GM06990 (cell line): ENCODE measurements at regions not wholly inside any gene's neighbourhood (a gene's known extent, or its start where the extent isn't known, plus 50 kb on each side); places are given as distances from the start of the nearest gene placed in this dataset.

ENCODE experiments used
- DNase-seq: peaks from one replicate; pipeline ENCODE4 v3.0.0-alpha.2; 2011; ENCODE audit not compliant: insufficient read length; ENCODE audit errors: extremely low read depth
- H3K27me3 ChIP-seq: replicated peaks from 2 replicates; pipeline ENCODE4 v1.6.0; 2011; ENCODE audit warnings: low read length; ENCODE audit not compliant: control insufficient read depth, insufficient read depth
- H3K36me3 ChIP-seq: 2 replicates; pipeline ENCODE4 v1.5.1; 2011; ENCODE audit warnings: low read length; ENCODE audit not compliant: control insufficient read depth, insufficient read depth
- H3K4me3 ChIP-seq: replicated peaks from 2 replicates; pipeline ENCODE4 v1.5.1; 2011; ENCODE audit warnings: low read depth, mild to moderate bottlenecking, control low read depth, low read length
- CTCF ChIP-seq: IDR thresholded peaks from 2 replicates; pipeline ENCODE4 v1.5.1; 2011; ENCODE audit warnings: low read length, control low read depth, mild to moderate bottlenecking, inconsistent platforms; ENCODE audit not compliant: insufficient read depth, poor library complexity, severe bottlenecking

GRCh38 chrX:122906726-122907125, 277.4 kb upstream of the GRIA3 start:
- Histone ChIP-seq H3K4me3 (no peak overlapping the region), H3K27me3 (no peaks in the 10 kb centered on the region), H3K36me3 (no peaks in the 10 kb centered on the region)
- no peak for DNase-seq
- TF ChIP-seq CTCF, result no peak

- no peak for TF ChIP-seq CTCF
- DNase-seq, result no peak
- Histone ChIP-seq H3K4me3 (no peak overlapping the region), H3K27me3 (no peaks in the 10 kb centered on the region), H3K36me3 (no peaks in the 10 kb centered on the region)
Measured at GRCh38 chrX:122907375-122907774, 276.7 kb upstream of the GRIA3 start.

- Histone ChIP-seq H3K36me3 (no peaks in the 10 kb centered on the region), H3K4me3 (no peak overlapping the region), H3K27me3 (no peaks in the 10 kb centered on the region)
- TF ChIP-seq CTCF, result no peak
- DNase-seq, result no peak
Measured at GRCh38 chrX:122910697-122911096, 273.4 kb upstream of the GRIA3 start.

GRCh38 chrX:122913134-122913533, 270.9 kb upstream of the GRIA3 start:
- DNase-seq, result no peak
- Histone ChIP-seq H3K27me3 (no peaks in the 10 kb centered on the region), H3K4me3 (no peak overlapping the region), H3K36me3 (no peaks in the 10 kb centered on the region)
- no peak for TF ChIP-seq CTCF

- H3K4me3 ChIP-seq, result no peak overlapping the region
- no peak for DNase-seq
- no peak for TF ChIP-seq CTCF
- H3K36me3 ChIP-seq, result no peaks in the 10 kb centered on the region
- H3K27me3 ChIP-seq, result no peaks in the 10 kb centered on the region
Measured at GRCh38 chrX:122913764-122914163, 270.3 kb upstream of the GRIA3 start.

- H3K36me3 ChIP-seq, result no peaks in the 10 kb centered on the region
- H3K27me3 ChIP-seq, result no peaks in the 10 kb centered on the region
- no peak overlapping the region for H3K4me3 ChIP-seq
- no peak for TF ChIP-seq CTCF
- DNase-seq, result no peak
Measured at GRCh38 chrX:122914256-122914655, 269.8 kb upstream of the GRIA3 start.
